DOHH2 (cell line): ENCODE measurements at regions not wholly inside any gene's neighbourhood (a gene's known extent, or its start where the extent isn't known, plus 50 kb on each side); places are given as distances from the start of the nearest gene placed in this dataset.

Source experiments
- CTCF ChIP-seq: fragments of 200-600 bp; sonication (generic); IDR thresholded peaks from one replicate; pipeline ENCODE4 v1.5.1; 2014; ENCODE audit warnings: antibody characterized with exemption, mild to moderate bottlenecking, low read depth, low read length; ENCODE audit not compliant: poor library complexity, severe bottlenecking
- EZH2phosphoT487 ChIP-seq: fragments of 200-600 bp; sonication (generic); IDR thresholded peaks from 2 replicates; pipeline ENCODE4 v1.6.1; 2017; ENCODE audit warnings: borderline replicate concordance, mild to moderate bottlenecking, antibody characterized with exemption, low read length, moderate library complexity, mixed read lengths

- TF ChIP-seq CTCF: no peak
- TF ChIP-seq EZH2phosphoT487: no peak
These were observed 483.0 kb downstream of the KDM4C start for GRCh38 chr9:7240569-7241311.
